CD4-positive, alpha-beta T cell (primary cell): ENCODE measurements at regions not wholly inside any gene's neighbourhood (a gene's known extent, or its start where the extent isn't known, plus 50 kb on each side); places are given as distances from the start of the nearest gene placed in this dataset.

Source experiments
- ATAC-seq: fragments of 200-7000 bp; cut with Tn5 transposase; one replicate; pipeline ENCODE4 v1.10.0; 2022; ENCODE audit warnings: mild to moderate bottlenecking; ENCODE audit not compliant: poor library complexity
- CTCF ChIA-PET: fragments of 350-600 bp; sonication (Branson Sonifier 250); formaldehyde crosslinking; loops from one replicate; lab custom pipeline; 2021; ENCODE audit warnings: antibody characterized with exemption, inconsistent platforms; lab: Charles Lee
- POLR2A ChIA-PET: fragments of 350-600 bp; sonication (Branson Sonifier 250); formaldehyde crosslinking; loops from one replicate; lab custom pipeline; 2021; ENCODE audit warnings: antibody characterized with exemption, inconsistent platforms; lab: Charles Lee
- DNase-seq, 14 experiments: peaks; one replicate each; pipeline ENCODE4 v3.0.0-alpha.2; 2013 to 2020; ENCODE audit warnings: mixed read lengths in 2 of 14
- H3K27ac ChIP-seq, 2 donors: one replicate each; pipeline versions ENCODE4 v1.5.1 to v1.7.0; 2013; ENCODE audit warnings: low read length in 2 of 2, low read depth in 1 of 2, mild to moderate bottlenecking in 1 of 2
- H3K27me3 ChIP-seq, 2 experiments: 1 replicate in 1 of 2; 2 replicates in 1 of 2; pipeline versions ENCODE4 v1.6.1 to v1.7.0; 2013; ENCODE audit warnings: low read length in 2 of 2, control low read depth in 1 of 2, mild to moderate bottlenecking in 1 of 2, moderate library complexity in 1 of 2; ENCODE audit not compliant: insufficient read depth in 2 of 2, control insufficient read depth in 1 of 2
- H3K36me3 ChIP-seq: one replicate; pipeline ENCODE4 v1.6.1; 2013; ENCODE audit warnings: low read length, control low read depth; ENCODE audit not compliant: insufficient read depth
- H3K4me1 ChIP-seq: one replicate; pipeline ENCODE4 v1.6.1; 2013; ENCODE audit warnings: low read length, control low read depth; ENCODE audit not compliant: insufficient read depth
- H3K4me3 ChIP-seq: one replicate; pipeline ENCODE4 v1.5.1; 2013; ENCODE audit warnings: mild to moderate bottlenecking, low read length, moderate library complexity
- H3K9me3 ChIP-seq, 2 experiments: 1 replicate in 1 of 2; 2 replicates in 1 of 2; pipeline versions ENCODE4 v1.6.1 to v1.7.0; 2013; ENCODE audit warnings: low read length in 2 of 2, mild to moderate bottlenecking in 2 of 2, control low read depth in 1 of 2, moderate library complexity in 1 of 2; ENCODE audit not compliant: control insufficient read depth in 1 of 2, insufficient read depth in 1 of 2
- H3K27ac Mint-ChIP-seq: one replicate; pipeline ENCODE4 v1.8.0; 2020; ENCODE audit warnings: mixed read lengths
- H3K27me3 Mint-ChIP-seq: one replicate; pipeline ENCODE4 v1.8.0; 2021; ENCODE audit warnings: mixed read lengths
- H3K36me3 Mint-ChIP-seq: one replicate; pipeline ENCODE4 v1.8.0; 2021; ENCODE audit warnings: low read depth, mixed read lengths
- H3K4me1 Mint-ChIP-seq: one replicate; pipeline ENCODE4 v1.8.0; 2021; ENCODE audit warnings: low read depth, mixed read lengths
- H3K4me3 Mint-ChIP-seq: one replicate; pipeline ENCODE4 v1.8.0; 2020; ENCODE audit warnings: mild to moderate bottlenecking, mixed read lengths
- H3K9me3 Mint-ChIP-seq: one replicate; pipeline ENCODE4 v1.8.0; 2020; ENCODE audit warnings: mixed read lengths
- intact Hi-C, 2 experiments: fragments of 100-400 bp; cut with DNase I in 1 of 2; cut with micrococcal nuclease in 1 of 2; formaldehyde crosslinking; loops; one replicate each; pipeline versions ENCODE4 v1.15.1 to v1.9.0; 2023 to 2025; cut with DNase I, micrococcal nuclease
- TF ChIP-seq, protein P1 (sequence below): fragments of 200-600 bp; IDR thresholded peaks from one replicate; pipeline ENCODE4 v1.8.0; 2022; ENCODE audit warnings: antibody characterized with exemption, mild to moderate bottlenecking

DNA sequence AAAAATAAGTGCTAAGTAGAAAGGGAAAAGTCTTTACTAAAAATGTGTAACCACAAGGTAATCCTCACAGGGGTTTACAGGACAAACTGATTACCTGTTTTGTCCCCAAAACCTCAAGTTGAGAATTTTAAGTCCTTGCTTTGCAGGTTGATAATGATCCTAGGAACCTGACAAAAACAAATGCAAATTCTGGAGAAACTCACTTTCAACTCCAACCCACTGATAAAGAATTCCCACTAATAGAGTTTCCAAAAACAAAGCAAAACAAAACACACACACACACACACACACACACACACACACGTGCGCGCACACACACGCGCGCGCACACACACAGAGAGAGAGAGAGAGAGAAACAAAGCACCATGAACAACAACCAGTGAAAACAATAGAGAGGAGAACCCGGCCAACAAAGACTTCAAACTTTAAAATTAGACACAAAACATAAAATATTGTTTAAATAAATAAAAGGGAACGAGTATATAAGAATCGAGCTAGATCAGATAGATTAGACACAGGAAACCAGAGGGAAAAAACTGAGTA, 187.0 kb upstream of the FOXN3 start:
- Histone ChIP-seq H3K27ac (no peak overlapping the region), H3K4me3 (no peak overlapping the region), H3K4me1 (peaks cover 7% of the 10 kb centered on the region), H3K27me3 (no peaks in the 10 kb centered on the region), H3K9me3 (peaks cover 9 to 11% of the 10 kb centered on the region in 2 experiments), H3K36me3 (peaks cover 2% of the 10 kb centered on the region)
- ChIA-PET POLR2A (interaction anchor here (1.0 to 1.6 kb wide), 2 partner anchors 15 to 117 kb away, joined by 3 to 8 read pairs; no protein-coding TSS in a partner anchor), CTCF (interaction anchor here (0.9 kb wide), 1 partner anchor 8 kb away, joined by 3 read pairs; no protein-coding TSS in a partner anchor)
- TF ChIP-seq, protein P1, sequence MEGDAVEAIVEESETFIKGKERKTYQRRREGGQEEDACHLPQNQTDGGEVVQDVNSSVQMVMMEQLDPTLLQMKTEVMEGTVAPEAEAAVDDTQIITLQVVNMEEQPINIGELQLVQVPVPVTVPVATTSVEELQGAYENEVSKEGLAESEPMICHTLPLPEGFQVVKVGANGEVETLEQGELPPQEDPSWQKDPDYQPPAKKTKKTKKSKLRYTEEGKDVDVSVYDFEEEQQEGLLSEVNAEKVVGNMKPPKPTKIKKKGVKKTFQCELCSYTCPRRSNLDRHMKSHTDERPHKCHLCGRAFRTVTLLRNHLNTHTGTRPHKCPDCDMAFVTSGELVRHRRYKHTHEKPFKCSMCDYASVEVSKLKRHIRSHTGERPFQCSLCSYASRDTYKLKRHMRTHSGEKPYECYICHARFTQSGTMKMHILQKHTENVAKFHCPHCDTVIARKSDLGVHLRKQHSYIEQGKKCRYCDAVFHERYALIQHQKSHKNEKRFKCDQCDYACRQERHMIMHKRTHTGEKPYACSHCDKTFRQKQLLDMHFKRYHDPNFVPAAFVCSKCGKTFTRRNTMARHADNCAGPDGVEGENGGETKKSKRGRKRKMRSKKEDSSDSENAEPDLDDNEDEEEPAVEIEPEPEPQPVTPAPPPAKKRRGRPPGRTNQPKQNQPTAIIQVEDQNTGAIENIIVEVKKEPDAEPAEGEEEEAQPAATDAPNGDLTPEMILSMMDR: no peak
- ATAC-seq: no peak
- DNase-seq: no peak
- Mint-ChIP-seq H3K27ac (peak overlapping the region; percentile 74), H3K36me3 (peaks cover 76% of the 10 kb centered on the region), H3K4me1 (peaks cover 61% of the 10 kb centered on the region), H3K4me3 (peak overlapping the region; percentile 76), H3K27me3 (no peaks in the 10 kb centered on the region), H3K9me3 (peaks cover 5% of the 10 kb centered on the region)
- intact Hi-C loops: loop anchor here in 1 of 2 experiments (2.0 kb wide), 1 partner anchor 17 kb away; no protein-coding TSS in a partner anchor

GRCh38 chr14:89600950-89601826, 184.2 kb upstream of the FOXN3 start:
- intact Hi-C loops: no loop called here
- no peak overlapping the region for H3K4me3 Mint-ChIP-seq
- H3K36me3 Mint-ChIP-seq: peaks cover 90% of the 10 kb centered on the region
- Histone ChIP-seq H3K9me3 (peaks cover 10 to 25% of the 10 kb centered on the region in 2 experiments), H3K36me3 (peaks cover 2% of the 10 kb centered on the region), H3K4me3 (no peak overlapping the region), H3K27ac (no peak overlapping the region), H3K27me3 (no peaks in the 10 kb centered on the region), H3K4me1 (peaks cover 3% of the 10 kb centered on the region)
- ChIA-PET POLR2A (interaction anchor here (0.6 to 0.8 kb wide), 2 partner anchors 15 to 1526 kb away, joined by 3 read pairs; no protein-coding TSS in a partner anchor), CTCF (no interaction called here)
- no peaks in the 10 kb centered on the region for H3K27me3 Mint-ChIP-seq
- peak overlapping the region; percentile 33 for H3K27ac Mint-ChIP-seq
- peaks cover 50% of the 10 kb centered on the region for H3K4me1 Mint-ChIP-seq
- DNase-seq: no peak
- TF ChIP-seq, protein P1: no peak
- H3K9me3 Mint-ChIP-seq: peaks cover 8% of the 10 kb centered on the region
- no peak for ATAC-seq

DNA sequence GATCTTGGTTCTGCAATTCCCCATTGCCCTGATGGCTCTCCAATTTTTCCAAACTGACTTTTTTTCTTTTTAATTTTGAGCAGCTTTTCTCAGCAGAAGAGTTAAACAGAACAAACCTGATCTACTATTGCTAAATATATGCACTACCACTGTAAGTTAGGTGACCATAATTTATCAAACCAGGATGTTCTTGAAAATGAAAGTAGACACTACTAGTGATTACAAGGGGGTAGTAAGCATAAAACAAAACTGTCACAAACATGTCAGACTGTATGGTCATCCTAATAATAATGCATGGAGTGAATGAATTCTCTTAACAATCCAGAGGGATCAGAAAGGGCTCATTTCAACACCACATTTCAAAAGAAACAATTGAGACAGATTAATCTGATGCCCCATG, 183.0 kb upstream of the FOXN3 start:
- peaks cover 15 to 25% of the 10 kb centered on the region in 2 experiments for H3K9me3 ChIP-seq
- H3K4me1 ChIP-seq: peaks cover 3% of the 10 kb centered on the region
- Mint-ChIP-seq H3K36me3 (peaks cover 89% of the 10 kb centered on the region), H3K4me1 (peaks cover 41% of the 10 kb centered on the region), H3K4me3 (no peak overlapping the region), H3K27ac (peak overlapping the region; percentile 53), H3K9me3 (peaks cover 8% of the 10 kb centered on the region), H3K27me3 (no peaks in the 10 kb centered on the region)
- no peaks in the 10 kb centered on the region for H3K27me3 ChIP-seq
- ATAC-seq: no peak
- TF ChIP-seq, protein P1: no peak
- H3K4me3 ChIP-seq: no peak overlapping the region
- POLR2A ChIA-PET: interaction anchor here (1.3 kb wide), 1 partner anchor 121 kb away, joined by 3 read pairs; no protein-coding TSS in a partner anchor
- no peak for DNase-seq
- no peaks in the 10 kb centered on the region for H3K36me3 ChIP-seq
- intact Hi-C loops: no loop called here
- no peak overlapping the region for H3K27ac ChIP-seq
- CTCF ChIA-PET: no interaction called here
